Heart left ventricle (tissue), 16 donors: ENCODE measurements at regions not wholly inside any gene's neighbourhood (a gene's known extent, or its start where the extent isn't known, plus 50 kb on each side); places are given as distances from the start of the nearest gene placed in this dataset.
A peak's percentile ranks its signal among the peaks of the same experiment; 100 is the strongest.

Experiments
- ATAC-seq, 4 donors: fragments of 200-7000 bp; cut with Tn5 transposase; one replicate each; pipeline ENCODE4 v1.9.1; 2020 to 2022; ENCODE audit warnings: moderate library complexity in 4 of 4, mild to moderate bottlenecking in 3 of 4, moderate number of reproducible peaks in 1 of 4
- DNase-seq, 5 donors: peaks; one replicate each; pipeline ENCODE4 v3.0.0-alpha.2; 2020
- H3K27ac ChIP-seq, 12 donors: fragments of 200-600 bp; sonication (generic) in 4 of 12; one replicate each; pipeline versions ENCODE4 v1.5.0 to v1.8.0; 2016 to 2022; ENCODE audit warnings: mild to moderate bottlenecking in 2 of 12
- H3K27me3 ChIP-seq, 9 donors: fragments of 200-600 bp; sonication (generic) in 2 of 9; one replicate each; pipeline versions ENCODE4 v1.5.1 to v1.8.0; 2016 to 2022; ENCODE audit warnings: mild to moderate bottlenecking in 3 of 9
- H3K36me3 ChIP-seq, 9 donors: fragments of 200-600 bp; sonication (generic) in 2 of 9; one replicate each; pipeline versions ENCODE4 v1.5.0 to v1.8.0; 2018 to 2022; ENCODE audit warnings: mild to moderate bottlenecking in 2 of 9
- H3K4me1 ChIP-seq, 12 donors: fragments of 200-600 bp; sonication (generic) in 4 of 12; one replicate each; pipeline versions ENCODE4 v1.5.0 to v1.8.0; 2016 to 2022; ENCODE audit warnings: mild to moderate bottlenecking in 3 of 12
- H3K4me3 ChIP-seq, 12 donors: fragments of 200-600 bp; sonication (generic) in 4 of 12; one replicate each; pipeline versions ENCODE4 v1.5.0 to v1.8.0; 2017 to 2022; ENCODE audit warnings: mild to moderate bottlenecking in 9 of 12, moderate library complexity in 4 of 12
- H3K9me3 ChIP-seq, 12 donors: fragments of 200-600 bp; sonication (generic) in 4 of 12; one replicate each; pipeline versions ENCODE4 v1.5.0 to v1.8.0; 2016 to 2022; ENCODE audit warnings: mild to moderate bottlenecking in 1 of 12
- POLR2A ChIP-seq, 2 donors: fragments of 450-650 bp; IDR thresholded peaks; one replicate each; pipeline ENCODE4 v1.6.1; 2017; ENCODE audit warnings: antibody characterized with exemption in 2 of 2, mild to moderate bottlenecking in 2 of 2, moderate library complexity in 2 of 2
- WGBS, 4 donors: extraction: QIAGEN DNeasy Blood & Tissue Kit in 2 of 4; methylation state at CpG; one replicate each; pipeline versions ENCODE4 v1.1.5 to v1.1.7; 2013 to 2018; 5-methylcytosine and 5-hydroxymethylcytosine counted together
- intact Hi-C, 10 donors: fragments of 100-400 bp; cut with DNase I; formaldehyde crosslinking; loops; one replicate each; pipeline versions ENCODE4 v1.11.1 to v1.14.2; 2022
- TF ChIP-seq, protein P1 (sequence below), 12 donors: fragments of 200-600 bp; sonication (generic) in 4 of 12; IDR thresholded peaks; one replicate each; pipeline versions ENCODE4 v1.5.0 to v1.8.0; 2018 to 2022; ENCODE audit warnings: antibody characterized with exemption in 12 of 12, mild to moderate bottlenecking in 5 of 12
- donor health status: ischemic (EF 13 %, LVEDD 7.1; RV severe dilation, severe dysfunction).
- donor health status: healthy with polysubstance abuse.
- donor health status: DM: no; HTN: yes; CAD: no.
- donor health status: DM: no; HTN: no; CAD: no.
- donor health status: ischemic (EF 25% LVEDD 6.9; RV normal size, moderate dysfunction).
- donor health status: ischemic (EF 25% LVEDD 5.7; RV mildly dilated, moderate dysfunction).
- donor health status: healthy.
- donor health status: DM: yes; HTN: yes; CAD: no.
- donor health status: ischemic (EF 35%, LVEDD 5.7; RV mildly dilated, moderate dysfunction).
- donor health status: nonischemic (EF 11% LVEDD 7.7; RV severe dilation, severe dysfunction).
- donor health status: DM: yes; HTN: yes; CAD: no.
- donor health status: PGD.
- donor health status: ischemic (EF 29% LVEDD 5.4; RV normal size, mild dysfunction).
- donor health status: nonischemic (EF 23%, LVEDD 6.1; RV moderate dilation, normal function).

DNA sequence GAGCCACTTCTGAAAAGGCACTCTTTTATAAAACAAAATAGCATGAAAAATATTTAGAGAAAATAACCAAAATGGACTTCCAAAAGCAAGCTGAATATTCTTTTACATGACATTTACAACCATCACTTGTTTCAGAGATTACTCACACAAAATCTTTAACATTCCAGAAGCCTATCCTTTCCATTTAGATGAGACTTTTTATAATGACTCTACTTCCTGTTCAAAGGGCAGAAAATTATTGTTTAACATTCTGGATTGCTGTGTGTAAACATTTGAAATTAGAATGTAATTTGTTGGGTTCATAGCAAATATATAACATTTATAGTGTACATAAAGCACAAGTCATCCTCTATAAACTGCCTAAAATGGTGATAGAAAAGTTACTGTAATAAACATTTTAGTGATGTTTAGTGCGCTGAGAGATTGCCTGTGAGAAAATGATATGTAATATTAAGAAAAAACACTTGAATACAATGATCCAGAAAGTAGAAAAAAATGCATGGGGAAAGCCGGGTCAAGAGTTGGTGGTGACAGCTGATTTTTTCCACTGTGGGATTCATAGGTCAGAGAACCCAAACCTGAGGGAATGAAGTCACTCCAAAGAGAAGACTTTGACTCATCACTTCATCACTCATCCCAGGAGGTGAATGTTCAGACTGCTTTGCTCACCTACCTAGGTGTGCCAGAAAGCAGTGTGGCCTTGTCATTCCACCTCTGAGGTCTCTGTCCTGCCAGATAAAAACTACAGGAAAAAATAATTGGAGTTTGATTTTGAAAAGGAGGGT, 305.8 kb downstream of the ARPP21 start:
- DNase-seq (no peak), ATAC-seq (no peak)
- Histone ChIP-seq H3K27me3 (no peaks in the 10 kb centered on the region), H3K27ac (no peak overlapping the region), H3K9me3 (no peaks in the 10 kb centered on the region), H3K4me1 (no peaks in the 10 kb centered on the region), H3K36me3 (no peaks in the 10 kb centered on the region), H3K4me3 (no peak overlapping the region)
- intact Hi-C loops, result no loop called here
- WGBS, 4 donors, result 88 to 94% (median 92%) methylated on average over 2 of the region's 2 CpGs
- TF ChIP-seq, protein P1, sequence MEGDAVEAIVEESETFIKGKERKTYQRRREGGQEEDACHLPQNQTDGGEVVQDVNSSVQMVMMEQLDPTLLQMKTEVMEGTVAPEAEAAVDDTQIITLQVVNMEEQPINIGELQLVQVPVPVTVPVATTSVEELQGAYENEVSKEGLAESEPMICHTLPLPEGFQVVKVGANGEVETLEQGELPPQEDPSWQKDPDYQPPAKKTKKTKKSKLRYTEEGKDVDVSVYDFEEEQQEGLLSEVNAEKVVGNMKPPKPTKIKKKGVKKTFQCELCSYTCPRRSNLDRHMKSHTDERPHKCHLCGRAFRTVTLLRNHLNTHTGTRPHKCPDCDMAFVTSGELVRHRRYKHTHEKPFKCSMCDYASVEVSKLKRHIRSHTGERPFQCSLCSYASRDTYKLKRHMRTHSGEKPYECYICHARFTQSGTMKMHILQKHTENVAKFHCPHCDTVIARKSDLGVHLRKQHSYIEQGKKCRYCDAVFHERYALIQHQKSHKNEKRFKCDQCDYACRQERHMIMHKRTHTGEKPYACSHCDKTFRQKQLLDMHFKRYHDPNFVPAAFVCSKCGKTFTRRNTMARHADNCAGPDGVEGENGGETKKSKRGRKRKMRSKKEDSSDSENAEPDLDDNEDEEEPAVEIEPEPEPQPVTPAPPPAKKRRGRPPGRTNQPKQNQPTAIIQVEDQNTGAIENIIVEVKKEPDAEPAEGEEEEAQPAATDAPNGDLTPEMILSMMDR (IDR thresholded peaks at IDR 0.05), result no peak
- no peak for TF ChIP-seq POLR2A (IDR thresholded peaks at IDR 0.05)

DNA sequence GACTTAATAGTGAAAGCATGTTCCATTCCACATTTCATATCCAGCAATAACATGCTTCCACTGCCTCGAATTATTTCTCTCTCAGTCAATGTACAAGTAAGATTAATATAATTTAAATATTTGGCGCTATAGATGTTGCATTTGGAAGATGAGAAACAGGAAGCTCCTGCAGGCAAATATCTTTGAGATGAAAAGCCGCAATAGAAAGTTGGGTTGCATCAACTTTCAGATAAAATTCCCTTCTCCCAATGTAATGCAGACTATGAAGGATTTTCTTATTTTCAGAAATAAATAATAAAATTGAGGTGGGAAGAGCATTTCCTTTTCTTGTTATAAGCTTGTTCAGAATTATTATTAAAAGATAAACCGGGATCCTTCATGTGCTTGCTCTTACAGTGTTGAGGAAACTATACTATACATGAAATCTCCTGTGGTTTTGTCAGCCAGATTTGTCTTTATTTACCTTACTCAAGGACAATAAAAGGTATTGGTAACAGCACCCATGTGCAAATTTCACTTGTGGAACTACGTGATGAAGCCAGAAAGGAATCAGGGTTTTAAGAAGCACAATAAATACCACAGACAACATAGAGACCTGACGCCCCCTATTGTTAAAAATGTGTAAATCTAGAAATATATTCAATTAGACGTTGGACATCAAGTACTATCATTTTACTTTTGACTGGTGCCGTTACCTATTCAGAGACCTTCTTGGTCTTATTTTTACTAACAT, 307.0 kb downstream of the ARPP21 start:
- Histone ChIP-seq H3K27me3 (no peaks in the 10 kb centered on the region), H3K4me1 (no peaks in the 10 kb centered on the region), H3K4me3 (no peak overlapping the region), H3K9me3 (no peaks in the 10 kb centered on the region), H3K27ac (no peak overlapping the region), H3K36me3 (no peaks in the 10 kb centered on the region)
- DNase-seq, result no peak
- ATAC-seq, result no peak
- WGBS, 4 donors, result 51 to 56% (median 54%) methylated on average over 8 of the region's 8 CpGs
- TF ChIP-seq POLR2A (IDR thresholded peaks at IDR 0.05), result no peak
- TF ChIP-seq, protein P1 (IDR thresholded peaks at IDR 0.05), result peak in 9 of 12 donors; percentile 16 to 45 (median 36)
- intact Hi-C loops, result no loop called here

DNA sequence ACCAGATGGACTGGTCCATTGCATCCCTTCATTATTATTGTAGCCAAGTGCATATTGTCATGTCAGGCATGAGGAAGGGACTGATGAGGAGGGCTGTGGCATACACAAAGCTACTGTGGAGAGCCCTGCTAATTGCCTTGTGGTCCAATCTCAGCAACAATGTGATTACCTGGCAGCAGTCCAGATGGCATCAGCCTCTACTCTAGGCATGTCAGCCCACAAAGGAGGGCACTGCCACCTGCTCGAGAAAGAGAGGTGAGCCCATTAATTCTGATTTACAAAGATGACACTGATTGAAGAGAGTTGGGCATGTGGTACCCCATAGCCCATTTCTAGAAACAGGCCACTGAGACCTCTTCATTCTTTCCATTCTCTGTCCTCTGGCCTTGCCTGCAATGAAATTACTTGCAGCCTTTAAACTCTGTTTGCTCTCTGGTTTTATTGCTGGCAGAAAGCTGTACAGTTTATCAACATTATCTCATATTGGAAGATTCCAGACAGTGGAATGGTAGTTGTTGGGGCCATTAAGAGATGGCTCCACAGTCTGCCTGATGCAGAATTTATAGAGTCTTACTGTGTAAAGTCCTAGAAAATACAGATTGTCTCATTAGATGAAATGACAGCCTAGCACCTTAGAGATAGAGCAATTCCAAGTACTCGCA, 307.7 kb downstream of the ARPP21 start:
- intact Hi-C loops, result no loop called here
- Histone ChIP-seq H3K27ac (no peak overlapping the region), H3K36me3 (no peaks in the 10 kb centered on the region), H3K27me3 (no peaks in the 10 kb centered on the region), H3K4me3 (no peak overlapping the region), H3K9me3 (no peaks in the 10 kb centered on the region), H3K4me1 (no peaks in the 10 kb centered on the region)
- DNase-seq (no peak), ATAC-seq (no peak)
- TF ChIP-seq POLR2A (IDR thresholded peaks at IDR 0.05), result no peak
- TF ChIP-seq, protein P1 (IDR thresholded peaks at IDR 0.05), result no peak
- WGBS, 4 donors, result 80 to 88% (median 81%) methylated on average over 2 of the region's 2 CpGs

GRCh38 chr3:35950021-35950420, 310.7 kb downstream of the ARPP21 start:
- DNase-seq, result no peak
- 92 to 99% (median 96%) methylated on average over 1 of the region's 1 CpG for WGBS, 4 donors
- no peak overlapping the region for H3K4me3 ChIP-seq
- TF ChIP-seq, protein P1 (IDR thresholded peaks at IDR 0.05), result no peak
- no peak for TF ChIP-seq POLR2A (IDR thresholded peaks at IDR 0.05)
- intact Hi-C loops, result no loop called here
- H3K9me3 ChIP-seq, result no peaks in the 10 kb centered on the region
- peaks cover 0 to 11% (median 0%) of the 10 kb centered on the region in 12 donors for H3K4me1 ChIP-seq
- H3K27me3 ChIP-seq, result no peaks in the 10 kb centered on the region
- no peak for ATAC-seq
- H3K27ac ChIP-seq, result no peak overlapping the region
- H3K36me3 ChIP-seq, result no peaks in the 10 kb centered on the region
